ENCODE measurements at regions not wholly inside any gene's neighbourhood (a gene's known extent, or its start where the extent isn't known, plus 50 kb on each side); places are given as distances from the start of the nearest gene placed in this dataset.

GRCh38 chr10:29104661-29105399 lies 184.0 kb upstream of the LYZL1 start:
- Histone ChIP-seq H4K20me1 (ENCODE audit: control insufficient read depth, insufficient read depth, low read depth, low read length) (no peaks in the 10 kb centered on the region), H3K9me3 (ENCODE audit: control insufficient read depth, insufficient read depth, low read length) (no peaks in the 10 kb centered on the region), H3K4me3 (ENCODE audit: low read length) (no peak overlapping the region), H3K36me3 (ENCODE audit: control insufficient read depth, low read length) (no peaks in the 10 kb centered on the region), H3K27ac (ENCODE audit: low read depth, low read length) (no peak overlapping the region), H3K9me2 (replicated peaks; ENCODE audit: control insufficient read depth, low read length) (no peaks in the 10 kb centered on the region), H3K79me2 (ENCODE audit: control insufficient read depth, low read length) (no peaks in the 10 kb centered on the region), H3F3A (ENCODE audit: control insufficient read depth, insufficient read depth) (no peaks in the 10 kb centered on the region), H3K4me2 (ENCODE audit: low read length) (no peak overlapping the region), H3K4me1 (ENCODE audit: control insufficient read depth, low read length) (no peaks in the 10 kb centered on the region), H3K27me3 (ENCODE audit: control insufficient read depth, low read length) (no peaks in the 10 kb centered on the region)
- TF ChIP-seq EZH2phosphoT487 (IDR thresholded peaks at IDR 0.05; ENCODE audit: borderline replicate concordance, low read length) (no peak), CTCF (IDR thresholded peaks at IDR 0.05; ENCODE audit: low read depth, low read length, poor library complexity, severe bottlenecking) (no peak)

- Histone ChIP-seq H4K20me1 (ENCODE audit: control insufficient read depth, insufficient read depth, low read depth, low read length) (no peaks in the 10 kb centered on the region), H3K9me2 (replicated peaks; ENCODE audit: control insufficient read depth, low read length) (no peaks in the 10 kb centered on the region), H3K4me3 (ENCODE audit: low read length) (no peak overlapping the region), H3K4me1 (ENCODE audit: control insufficient read depth, low read length) (no peaks in the 10 kb centered on the region), H3K27ac (ENCODE audit: low read depth, low read length) (no peak overlapping the region), H3K79me2 (ENCODE audit: control insufficient read depth, low read length) (no peaks in the 10 kb centered on the region), H3K36me3 (ENCODE audit: control insufficient read depth, low read length) (no peaks in the 10 kb centered on the region), H3F3A (ENCODE audit: control insufficient read depth, insufficient read depth) (no peaks in the 10 kb centered on the region), H3K27me3 (ENCODE audit: control insufficient read depth, low read length) (no peaks in the 10 kb centered on the region), H3K9me3 (ENCODE audit: control insufficient read depth, insufficient read depth, low read length) (no peaks in the 10 kb centered on the region), H3K4me2 (ENCODE audit: low read length) (no peak overlapping the region)
- no peak for TF ChIP-seq CTCF (IDR thresholded peaks at IDR 0.05; ENCODE audit: low read depth, low read length, poor library complexity, severe bottlenecking)
- no peak for TF ChIP-seq EZH2phosphoT487 (IDR thresholded peaks at IDR 0.05; ENCODE audit: borderline replicate concordance, low read length)
Measured at GRCh38 chr10:29105516-29106215, 183.2 kb upstream of the LYZL1 start.

- H3K9me3 ChIP-seq (ENCODE audit: control insufficient read depth, insufficient read depth, low read length): no peaks in the 10 kb centered on the region
- no peaks in the 10 kb centered on the region for H3K27me3 ChIP-seq (ENCODE audit: control insufficient read depth, low read length)
- no peak overlapping the region for H3K4me2 ChIP-seq (ENCODE audit: low read length)
- no peaks in the 10 kb centered on the region for H3K36me3 ChIP-seq (ENCODE audit: control insufficient read depth, low read length)
- H3F3A ChIP-seq (ENCODE audit: control insufficient read depth, insufficient read depth): no peaks in the 10 kb centered on the region
- no peaks in the 10 kb centered on the region for H3K9me2 ChIP-seq (replicated peaks; ENCODE audit: control insufficient read depth, low read length)
- no peak overlapping the region for H3K4me3 ChIP-seq (ENCODE audit: low read length)
- no peak overlapping the region for H3K27ac ChIP-seq (ENCODE audit: low read depth, low read length)
- no peaks in the 10 kb centered on the region for H4K20me1 ChIP-seq (ENCODE audit: control insufficient read depth, insufficient read depth, low read depth, low read length)
- no peaks in the 10 kb centered on the region for H3K79me2 ChIP-seq (ENCODE audit: control insufficient read depth, low read length)
- TF ChIP-seq CTCF (IDR thresholded peaks at IDR 0.05; ENCODE audit: low read depth, low read length, poor library complexity, severe bottlenecking): no peak
- TF ChIP-seq EZH2phosphoT487 (IDR thresholded peaks at IDR 0.05; ENCODE audit: borderline replicate concordance, low read length): no peak
- no peaks in the 10 kb centered on the region for H3K4me1 ChIP-seq (ENCODE audit: control insufficient read depth, low read length)
Measured at GRCh38 chr10:29106287-29106686, 182.6 kb upstream of the LYZL1 start.

Data from DOHH2 (cell line).